ENCODE measurements at regions not wholly inside any gene's neighbourhood (a gene's known extent, or its start where the extent isn't known, plus 50 kb on each side); places are given as distances from the start of the nearest gene placed in this dataset.
"Not testable (repeated sequence)": the region's sequence is repeated elsewhere in the genome, so short reads cannot be mapped to it uniquely, and the experiment has no call there.

DNA sequence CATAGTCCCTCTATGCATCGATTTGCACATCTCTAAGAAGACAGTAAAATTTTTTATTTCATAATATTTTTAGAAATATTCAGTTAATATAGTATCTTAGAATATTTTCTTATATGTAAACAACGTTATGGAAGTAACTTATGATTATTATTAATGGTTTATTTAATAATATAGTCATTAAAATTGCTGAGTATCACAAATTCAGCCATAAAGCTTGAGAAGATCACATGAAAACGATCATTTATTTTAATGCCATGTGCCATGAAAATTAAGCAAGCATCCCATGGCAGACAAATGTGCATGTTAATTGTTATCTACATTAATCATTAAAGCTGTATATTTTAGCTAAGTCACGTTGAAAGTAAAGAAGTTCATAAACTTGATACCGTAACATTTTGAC is 907.1 kb downstream of the KCNT2 start:
- no peak for DNase-seq (ENCODE audit: low read depth, low spot score)

DNA sequence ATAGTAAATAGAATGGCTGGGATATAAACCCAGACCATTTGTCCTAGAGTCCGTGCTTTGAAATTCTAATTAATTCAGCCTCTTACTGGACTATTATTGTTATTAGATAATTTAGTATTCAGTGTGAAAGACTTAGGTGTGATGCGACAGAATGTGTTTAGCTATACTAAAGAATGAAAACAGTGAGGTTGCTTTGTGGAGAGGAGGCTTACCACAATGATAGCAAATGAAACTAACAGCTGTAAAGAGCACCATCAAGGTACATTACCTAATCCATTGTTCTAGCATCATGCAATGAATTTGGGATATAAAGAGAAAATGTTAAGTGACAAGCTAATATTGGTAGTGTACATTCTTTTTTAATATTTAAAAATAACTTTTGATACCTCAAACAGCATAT is 911.1 kb downstream of the KCNT2 start:
- no peak for DNase-seq (ENCODE audit: low read depth, low spot score)

DNA sequence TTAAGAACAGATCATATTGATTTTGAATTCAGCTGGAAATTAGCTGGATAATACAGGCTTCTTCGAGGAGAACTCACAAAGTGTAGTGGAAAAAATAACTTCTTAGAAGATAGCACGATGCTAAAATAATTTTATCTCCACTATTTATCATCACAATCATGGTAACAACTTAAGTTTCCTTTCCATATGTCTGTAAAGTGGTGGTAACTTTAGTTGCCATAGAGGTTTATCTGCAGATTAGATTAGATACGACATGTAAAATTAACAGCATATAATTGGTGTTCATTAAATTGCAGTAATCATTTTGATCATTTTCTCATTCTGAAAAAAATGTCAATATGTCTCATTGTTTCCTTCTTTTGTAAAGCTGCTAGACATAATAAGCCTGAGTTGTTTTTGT is 921.5 kb downstream of the KCNT2 start:
- no peak for DNase-seq (ENCODE audit: low read depth, low spot score)

DNA sequence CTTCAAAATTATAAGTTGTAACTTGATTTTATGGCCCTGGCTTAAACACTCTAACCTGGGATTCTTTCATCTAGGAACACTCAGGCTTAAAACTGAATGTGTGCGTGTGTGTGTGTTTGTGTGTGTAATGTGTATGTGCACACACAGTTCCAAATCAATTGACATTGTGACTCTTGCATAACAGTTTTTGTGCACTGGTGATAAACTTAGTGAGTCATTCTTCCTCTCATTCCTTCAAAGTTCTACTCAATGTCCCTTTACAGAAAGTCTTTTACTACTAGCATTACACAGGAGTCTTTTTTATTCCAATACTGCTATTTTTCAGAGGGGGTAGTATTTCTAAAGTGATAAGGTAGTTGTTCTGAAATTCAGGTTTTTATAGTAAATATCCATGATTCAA is 943.6 kb downstream of the KCNT2 start:
- DNase-seq (ENCODE audit: low read depth, low spot score), result no peak

DNA sequence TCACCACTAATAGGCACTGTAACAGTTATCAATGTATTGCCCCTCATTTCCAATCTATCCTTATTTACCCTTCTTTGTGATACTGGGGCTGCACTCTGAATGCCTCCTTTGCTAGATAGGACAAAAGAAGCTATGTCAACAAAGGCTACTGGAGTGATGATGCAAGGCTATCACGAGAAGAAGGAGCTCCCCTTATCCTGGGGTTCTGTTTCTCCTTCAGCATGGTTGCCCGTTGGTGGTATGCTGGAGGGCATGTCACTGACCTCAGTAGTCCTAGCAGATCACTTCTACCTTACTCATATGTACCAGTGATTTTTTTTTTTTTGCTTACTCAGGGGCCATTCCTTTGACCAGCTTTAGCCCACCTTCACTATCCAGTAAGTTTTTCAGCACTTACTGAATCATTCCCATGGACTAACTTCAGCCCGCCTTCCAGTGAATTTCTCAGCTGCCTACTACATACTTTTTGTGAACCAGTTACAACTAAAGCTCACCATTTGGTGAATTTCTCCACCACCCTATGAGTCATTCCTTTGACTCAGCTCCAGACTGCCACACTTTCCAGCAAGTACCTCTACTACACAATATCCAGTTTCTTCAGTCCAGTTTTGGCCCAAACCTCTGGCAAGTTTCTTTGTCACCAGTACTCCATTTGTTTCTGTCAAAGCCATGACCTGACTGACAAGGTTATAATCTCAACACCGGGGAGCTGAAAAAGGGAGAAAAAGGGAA is 944.5 kb downstream of the KCNT2 start:
- no peak for DNase-seq (ENCODE audit: low read depth, low spot score)

DNA sequence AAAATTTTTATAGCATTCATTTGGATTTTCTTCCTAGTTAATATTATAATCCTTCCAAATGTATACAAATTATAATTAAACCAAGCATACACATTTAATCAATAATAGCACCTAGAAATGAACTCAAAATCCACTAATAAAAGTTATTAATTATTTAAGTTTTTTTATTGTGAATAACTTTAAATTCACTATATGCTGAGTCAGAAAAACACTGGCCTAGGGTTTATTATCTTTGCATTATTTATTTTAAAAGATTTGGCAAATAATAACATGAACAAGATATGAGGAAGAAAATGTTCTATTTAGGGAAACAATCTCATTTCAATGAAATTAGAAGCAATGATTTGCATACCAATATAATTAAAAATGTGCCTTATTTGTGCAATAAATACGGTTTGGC is 951.5 kb downstream of the KCNT2 start:
- DNase-seq (ENCODE audit: low read depth, low spot score), result no peak

DNA sequence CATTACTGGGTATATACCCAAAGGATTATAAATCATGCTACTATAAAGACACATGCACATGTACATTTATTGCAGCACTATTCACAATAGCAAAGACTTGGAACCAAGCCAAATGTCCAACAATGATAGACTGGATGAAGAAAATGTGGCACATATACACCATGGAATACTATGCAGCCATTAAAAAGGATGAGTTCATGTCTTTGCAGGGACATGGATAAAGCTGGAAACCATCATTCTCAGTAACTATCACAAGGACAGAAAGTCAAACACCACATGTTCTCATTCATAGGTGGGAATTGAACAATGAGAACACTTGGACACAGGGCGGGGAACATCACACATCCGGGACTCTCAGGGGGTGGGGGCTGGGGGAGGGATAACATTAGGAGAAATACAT is 959.4 kb downstream of the KCNT2 start:
- not testable (repeated sequence) for DNase-seq (ENCODE audit: low read depth, low spot score)

DNA sequence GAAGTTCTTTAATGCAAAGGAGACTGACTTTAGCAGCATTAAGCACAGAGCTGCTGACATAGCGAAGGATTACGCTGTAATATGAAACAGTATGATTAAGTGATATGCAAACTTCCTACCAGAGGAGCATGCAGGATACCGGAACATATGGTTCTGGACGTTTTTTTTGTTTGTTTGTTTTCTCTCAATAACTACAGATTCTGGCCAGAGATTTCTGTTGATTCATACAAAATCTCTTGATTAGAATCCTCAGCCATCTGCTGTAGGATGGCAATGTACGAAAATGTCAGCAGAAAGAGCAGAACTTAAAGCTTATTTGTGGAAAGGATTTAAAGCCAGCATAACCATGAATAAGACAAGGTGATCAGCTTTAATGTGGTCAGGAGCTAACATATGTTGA is 970.7 kb downstream of the KCNT2 start:
- no peak for DNase-seq (ENCODE audit: low read depth, low spot score)

DNA sequence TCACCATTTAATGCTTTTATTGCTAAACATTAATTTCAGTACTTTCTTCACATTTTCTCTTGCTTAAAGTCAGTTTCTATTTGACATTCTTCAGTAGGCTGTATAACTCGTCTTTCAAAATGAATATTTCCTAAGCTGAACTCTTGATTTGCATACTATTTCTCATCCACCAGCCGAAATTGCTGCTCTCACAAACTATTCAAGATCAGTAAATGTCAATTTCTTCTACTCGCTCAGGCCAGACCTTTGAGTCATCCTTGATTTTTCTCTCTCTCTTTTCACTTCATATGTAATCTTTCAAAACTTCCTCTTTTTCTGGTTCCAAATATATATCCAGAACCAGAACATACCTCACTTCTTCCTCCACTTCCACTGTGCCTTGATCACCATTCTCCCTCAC is 990.0 kb downstream of the KCNT2 start:
- DNase-seq (ENCODE audit: low read depth, low spot score), result no peak

DNA sequence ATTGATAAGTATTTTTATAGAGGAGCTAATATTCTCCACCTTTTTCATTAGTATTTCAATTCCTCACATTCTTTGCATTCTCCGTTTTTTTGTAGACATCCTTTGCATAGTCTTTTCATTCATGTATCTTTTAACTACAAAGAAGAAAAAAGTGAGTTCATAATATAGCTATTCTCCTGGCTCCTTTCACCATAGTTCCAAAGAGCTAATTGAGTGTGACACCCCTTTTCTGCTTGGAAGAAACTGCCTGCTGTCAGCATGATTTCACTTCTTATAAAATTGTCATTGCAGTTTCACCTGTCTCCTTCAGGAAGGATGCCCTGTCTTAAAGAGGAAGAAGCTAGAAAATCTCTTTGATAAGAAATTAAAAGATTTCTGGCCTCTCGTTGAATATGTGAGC is 991.1 kb downstream of the KCNT2 start:
- no peak for DNase-seq (ENCODE audit: low read depth, low spot score)

DNA sequence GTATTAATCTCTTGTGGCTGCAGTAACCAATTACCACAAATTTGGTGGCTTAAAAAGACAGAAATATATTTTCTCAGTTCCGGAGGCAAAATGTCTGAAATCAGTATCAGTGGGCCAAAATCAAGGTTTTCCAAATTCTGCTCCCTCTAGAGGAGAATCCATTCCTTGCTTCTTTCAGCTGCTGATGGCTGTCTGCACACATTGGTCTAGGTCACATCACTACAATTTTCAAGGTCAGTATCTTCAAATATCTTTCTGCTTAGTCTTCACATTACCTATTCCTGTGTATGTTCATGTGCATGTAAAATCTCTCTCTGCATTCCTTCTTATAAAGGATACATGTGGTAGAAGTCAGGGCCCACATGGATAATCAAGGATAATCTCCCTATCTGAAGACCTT is 999.4 kb downstream of the KCNT2 start:
- DNase-seq (ENCODE audit: low read depth, low spot score), result no peak

DNA sequence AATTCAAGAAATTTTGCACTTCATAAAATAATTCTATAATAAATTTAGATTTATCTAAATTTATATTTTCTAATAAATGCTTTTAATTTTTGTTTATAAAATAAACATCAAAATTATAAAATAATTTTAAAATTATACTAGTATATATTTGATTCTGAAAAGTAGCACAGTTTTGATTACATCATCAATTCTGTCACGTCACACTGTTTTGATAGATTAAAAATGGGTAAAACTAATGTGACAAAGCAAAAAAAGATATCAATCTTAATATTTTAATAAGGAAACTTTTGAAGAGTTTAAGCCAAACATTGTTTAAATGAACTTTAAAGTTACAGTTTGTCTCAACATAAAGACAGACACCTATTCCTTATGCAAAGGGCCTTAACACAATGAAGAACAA is 1001.8 kb downstream of the KCNT2 start:
- no peak for DNase-seq (ENCODE audit: low read depth, low spot score)

DNA sequence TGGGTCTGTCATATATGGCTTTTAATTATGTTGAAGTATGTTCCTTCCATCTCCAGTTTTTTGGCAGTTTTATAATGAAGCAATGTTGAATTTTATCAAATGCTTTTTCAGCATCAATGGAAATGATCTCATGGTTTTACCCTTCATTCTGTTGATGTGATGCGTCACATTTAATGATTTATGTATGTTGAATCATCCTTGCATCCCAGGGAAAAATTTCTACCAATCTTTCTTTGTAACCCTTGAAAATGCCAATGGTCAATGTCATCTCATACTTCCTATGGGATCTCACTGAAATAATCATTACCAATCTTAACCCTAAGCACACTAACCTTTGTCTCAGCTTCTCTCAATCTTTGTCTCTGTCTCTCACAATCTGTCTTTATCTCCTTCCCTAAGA is 1004.0 kb downstream of the KCNT2 start:
- no peak for DNase-seq (ENCODE audit: low read depth, low spot score)

DNA sequence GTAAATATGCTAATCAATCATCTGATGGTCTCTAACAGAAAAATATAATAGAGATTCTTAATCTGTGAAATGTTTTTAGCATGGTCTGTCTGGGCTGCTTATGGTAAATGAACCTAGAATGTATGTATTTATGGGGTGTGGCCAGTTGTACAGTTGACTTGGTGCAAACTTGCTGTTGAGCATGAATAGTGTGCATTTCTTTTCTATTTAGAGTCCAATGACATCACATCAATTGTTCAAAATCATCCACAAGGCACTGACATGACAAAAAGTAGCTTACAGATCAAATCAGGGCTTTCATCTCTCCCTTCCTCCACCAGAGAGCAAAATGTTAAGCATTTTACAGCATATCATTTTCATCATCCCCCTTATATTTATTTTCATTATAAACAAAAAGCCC is 1010.3 kb downstream of the KCNT2 start:
- DNase-seq (ENCODE audit: low read depth, low spot score), result no peak

DNA sequence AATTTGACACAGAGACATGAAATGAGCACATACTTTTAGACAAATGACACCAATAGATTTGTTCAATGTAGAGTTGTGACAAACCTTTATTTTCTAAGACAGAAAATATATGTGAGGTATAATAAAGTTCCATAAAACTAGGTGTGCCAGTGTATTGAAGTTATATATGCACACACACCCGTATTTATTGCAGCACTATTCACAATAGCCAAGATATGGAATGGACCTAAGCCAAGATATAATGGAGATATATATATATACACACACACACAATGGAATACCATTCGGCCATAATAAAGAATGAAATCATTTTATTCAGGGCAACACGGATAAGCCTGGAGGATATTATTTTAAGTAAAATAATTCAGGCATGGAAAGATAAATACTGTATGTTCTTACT is 1013.5 kb downstream of the KCNT2 start:
- no peak for DNase-seq (ENCODE audit: low read depth, low spot score)

DNA sequence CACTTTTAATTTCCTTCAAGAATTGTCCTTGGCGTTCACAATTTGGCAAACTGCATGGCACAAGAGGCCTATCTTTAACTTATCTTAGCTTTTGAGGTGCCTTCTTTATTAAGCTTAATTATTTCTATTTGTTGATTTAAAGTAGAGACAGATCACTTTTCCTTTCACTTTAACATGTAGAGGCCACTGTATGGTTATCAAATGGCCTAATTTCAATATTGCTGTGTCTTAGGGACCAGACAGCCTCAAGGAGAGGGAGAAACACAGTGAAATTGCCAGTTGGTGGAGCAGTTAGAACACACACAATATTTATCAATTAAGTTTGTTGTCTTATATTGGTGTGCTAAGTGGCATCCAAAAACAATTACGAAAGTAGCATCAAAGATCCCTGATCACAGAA is 1013.9 kb downstream of the KCNT2 start:
- DNase-seq (ENCODE audit: low read depth, low spot score), result no peak

DNA sequence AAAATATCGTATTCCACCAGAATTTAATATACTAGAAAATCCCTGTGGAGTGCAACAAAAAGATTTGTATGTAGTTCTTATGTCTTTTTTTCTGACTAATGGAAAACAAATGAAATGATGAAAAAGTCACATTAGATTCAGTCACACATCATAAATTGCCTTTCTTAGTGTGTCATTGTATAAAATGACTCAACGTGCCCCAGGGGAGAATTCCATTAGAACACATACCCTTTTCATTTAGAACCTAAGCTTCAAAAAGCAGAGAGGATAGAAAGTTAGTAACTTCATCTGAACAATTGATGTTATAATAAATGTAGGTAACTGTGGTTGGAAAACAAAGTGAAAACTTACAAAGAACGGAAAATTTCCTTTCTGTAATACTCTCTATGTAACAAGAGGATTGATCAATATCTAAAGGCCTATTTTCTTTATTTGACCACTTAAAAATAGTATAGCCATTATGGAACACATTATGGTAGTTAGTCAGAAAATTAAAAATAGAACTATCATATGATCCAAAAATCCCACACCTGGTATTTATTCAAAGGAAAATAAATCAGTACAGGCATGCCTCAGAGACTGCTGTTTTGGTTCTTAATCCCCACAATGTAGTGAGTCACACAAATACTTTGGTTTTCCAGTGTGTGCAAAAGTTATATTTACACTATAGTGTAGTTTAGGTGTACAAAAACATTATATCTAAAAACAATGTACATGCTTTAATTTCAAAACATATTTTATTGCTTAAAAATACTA is 1016.1 kb downstream of the KCNT2 start:
- no peak for DNase-seq (ENCODE audit: low read depth, low spot score)

DNA sequence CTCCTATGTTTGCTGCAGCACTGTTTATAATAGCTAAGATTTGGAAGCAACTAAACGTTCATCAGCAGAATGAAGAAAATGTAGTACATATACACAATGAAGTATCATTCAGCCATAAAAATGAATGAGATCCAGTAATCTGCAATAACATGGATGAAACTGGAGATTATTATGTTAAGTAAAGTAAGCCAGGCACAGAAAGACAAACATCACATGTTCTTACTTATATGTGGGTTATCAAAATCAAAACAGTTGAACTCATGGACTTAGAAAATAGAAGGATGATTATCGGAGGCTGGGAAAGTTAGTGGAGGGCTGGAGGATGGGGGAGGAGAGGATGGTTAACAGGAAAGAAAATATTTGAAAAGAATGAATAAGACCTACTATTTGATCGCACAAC is 1017.6 kb downstream of the KCNT2 start:
- DNase-seq (ENCODE audit: low read depth, low spot score), result no peak

DNA sequence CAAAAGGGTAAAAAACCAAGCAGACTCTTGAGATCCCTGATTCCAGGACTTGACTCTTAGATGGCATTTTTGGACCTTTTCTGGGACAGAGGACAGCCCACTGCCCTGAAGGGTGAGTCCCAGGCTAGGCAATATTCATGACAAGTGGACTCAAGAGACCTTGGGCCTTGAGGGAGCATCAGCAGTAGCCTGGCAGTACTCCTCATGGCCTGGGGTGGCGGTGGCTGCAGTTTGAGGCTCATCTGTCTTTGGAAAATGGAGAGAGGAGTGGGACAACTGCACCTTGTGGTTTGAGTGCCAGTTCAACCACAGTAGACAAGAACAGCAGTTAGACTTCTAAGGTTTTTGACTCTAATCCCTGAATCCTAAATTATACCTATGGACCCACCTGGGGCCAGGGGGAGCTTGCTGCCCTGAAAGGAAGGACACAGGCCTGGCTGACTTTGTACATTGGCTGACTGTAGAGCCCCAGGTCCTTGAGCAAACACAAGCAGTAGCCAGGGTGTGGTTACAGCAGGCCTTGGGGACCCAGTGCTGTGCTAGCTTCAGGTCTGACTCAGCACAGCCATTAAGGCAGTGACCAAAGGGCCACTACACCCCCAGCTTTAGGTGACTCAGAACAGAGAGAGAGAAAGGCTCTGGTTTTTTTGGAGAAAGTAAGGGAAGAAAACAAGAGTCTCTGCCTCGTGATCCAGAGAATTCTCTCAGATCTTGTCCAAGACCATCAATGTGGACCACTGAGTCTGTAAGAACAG is 1023.2 kb downstream of the KCNT2 start:
- no peak for DNase-seq (ENCODE audit: low read depth, low spot score)

DNA sequence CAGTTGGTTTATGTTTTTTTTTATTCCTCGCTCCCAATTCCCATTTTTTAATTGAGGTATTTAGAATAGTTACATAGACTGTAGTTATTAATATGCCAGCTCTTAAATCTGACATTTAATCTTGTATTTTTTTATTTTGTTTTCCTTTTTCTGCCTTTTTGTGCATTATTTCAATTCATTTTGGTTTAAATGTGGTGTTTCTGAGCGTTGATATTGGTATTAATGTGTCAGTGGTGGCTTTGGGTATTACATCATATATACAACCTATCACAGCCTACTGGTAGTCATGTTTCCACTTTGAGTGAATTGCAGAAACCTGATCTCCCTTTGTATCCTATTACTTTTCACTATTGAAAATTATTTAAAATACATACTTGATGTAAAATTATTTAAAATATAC is 1027.3 kb downstream of the KCNT2 start:
- DNase-seq (ENCODE audit: low read depth, low spot score), result no peak

DNA sequence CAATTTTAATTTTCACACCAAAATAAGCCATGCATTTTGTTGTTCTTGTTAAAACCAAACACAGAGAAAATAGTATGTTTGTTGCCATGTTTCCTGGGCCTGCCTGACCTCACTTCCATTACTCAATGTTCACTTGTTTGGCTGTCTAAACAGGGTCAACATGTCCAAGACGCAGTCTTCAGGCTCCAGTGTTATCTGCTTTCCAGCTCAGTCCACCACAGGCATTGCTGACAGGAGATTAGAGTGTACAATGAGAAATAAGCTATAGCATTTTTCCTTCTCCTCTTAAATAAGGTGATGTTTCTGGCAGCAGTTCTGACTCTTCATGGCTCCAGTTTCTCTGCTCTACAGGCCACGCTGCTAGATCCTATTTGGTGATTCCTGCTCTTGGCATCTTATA is 1030.5 kb downstream of the KCNT2 start:
- DNase-seq (ENCODE audit: low read depth, low spot score), result no peak

DNA sequence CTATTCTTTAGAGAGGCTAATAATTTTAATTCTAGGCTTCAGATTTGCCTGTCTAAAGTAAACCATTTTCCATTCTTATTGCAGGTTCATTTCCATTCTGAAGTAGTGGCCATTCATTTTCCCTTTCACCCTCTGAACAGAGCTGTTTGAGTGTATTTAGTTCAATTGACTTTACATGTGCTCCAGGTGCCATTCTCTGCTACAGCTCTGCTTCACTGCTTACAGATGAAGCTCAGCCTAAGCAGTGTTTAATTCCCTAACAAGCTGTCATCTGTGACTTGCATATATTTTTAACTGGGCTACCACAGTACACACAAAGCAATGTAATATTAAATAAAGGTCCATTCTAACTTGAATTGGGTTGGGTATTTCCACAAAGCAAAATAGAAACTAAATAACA is 1031.6 kb downstream of the KCNT2 start:
- DNase-seq (ENCODE audit: low read depth, low spot score), result no peak

DNA sequence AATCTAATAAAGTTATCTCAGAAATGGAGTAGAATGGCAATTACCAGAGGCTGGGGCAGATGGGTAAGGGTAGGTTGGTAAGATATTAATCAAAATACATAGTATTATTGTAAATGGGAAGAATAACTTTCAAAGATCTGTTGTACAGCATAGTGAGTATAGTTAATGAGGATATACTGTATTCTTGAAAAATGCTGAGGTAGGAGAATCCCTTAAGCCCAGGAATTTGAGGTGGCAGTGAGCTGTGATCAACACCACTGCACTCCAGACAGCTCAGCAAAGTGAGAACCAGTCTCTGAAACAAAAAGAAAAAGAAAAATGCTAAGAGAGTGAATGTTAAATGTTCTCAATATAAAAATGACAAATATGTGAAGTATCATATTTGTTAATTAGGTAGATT is 1033.7 kb downstream of the KCNT2 start:
- DNase-seq (ENCODE audit: low read depth, low spot score), result no peak
